Loucy (cell line): ENCODE measurements at regions not wholly inside any gene's neighbourhood (a gene's known extent, or its start where the extent isn't known, plus 50 kb on each side); places are given as distances from the start of the nearest gene placed in this dataset.
"Not testable (repeated sequence)": the region's sequence is repeated elsewhere in the genome, so short reads cannot be mapped to it uniquely, and the experiment has no call there.

Experiments used
- CTCF ChIP-seq: fragments of 200-600 bp; sonication (generic); conservative IDR thresholded peaks from 2 replicates; pipeline ENCODE4 v1.5.1; 2014; ENCODE audit warnings: mild to moderate bottlenecking, antibody characterized with exemption, low read length
- EZH2phosphoT487 ChIP-seq: fragments of 200-600 bp; IDR thresholded peaks from 2 replicates; pipeline ENCODE4 v1.6.1; 2018; ENCODE audit warnings: antibody characterized with exemption, mild to moderate bottlenecking, moderate library complexity, borderline replicate concordance

GRCh38 chr18:46241393-46241792, 137.2 kb downstream of the HAUS1 start:
- not testable (repeated sequence) for TF ChIP-seq CTCF, EZH2phosphoT487
